Tibial artery (tissue), 4 donors: ENCODE measurements at regions not wholly inside any gene's neighbourhood (a gene's known extent, or its start where the extent isn't known, plus 50 kb on each side); places are given as distances from the start of the nearest gene placed in this dataset.
"Not testable (repeated sequence)": the region's sequence is repeated elsewhere in the genome, so short reads cannot be mapped to it uniquely, and the experiment has no call there.

ENCODE experiments used
- DNase-seq, 2 donors: peaks; one replicate each; pipeline ENCODE4 v3.0.0-alpha.2; 2019
- H3K27ac ChIP-seq, 2 donors: fragments of 200-600 bp; sonication (generic) in 1 of 2; 1 replicate in 1 of 2; 2 replicates in 1 of 2; pipeline ENCODE4 v1.5.1; 2018 to 2019; ENCODE audit warnings: mild to moderate bottlenecking in 1 of 2
- H3K27me3 ChIP-seq, 2 donors: fragments of 200-600 bp; sonication (generic) in 1 of 2; one replicate each; pipeline versions ENCODE4 v1.5.1 to v1.6.0; 2016 to 2019
- H3K36me3 ChIP-seq, 3 donors: fragments of 200-600 bp; sonication (generic) in 2 of 3; one replicate each; pipeline ENCODE4 v1.5.1; 2016 to 2019; ENCODE audit warnings: mild to moderate bottlenecking in 2 of 3
- H3K4me1 ChIP-seq, 4 donors: fragments of 200-600 bp; sonication (generic) in 2 of 4; 1 replicate in 3 of 4; 2 replicates in 1 of 4; pipeline ENCODE4 v1.5.1; 2016 to 2019
- H3K4me3 ChIP-seq, 2 donors: fragments of 200-600 bp; sonication (generic) in 1 of 2; 1 replicate in 1 of 2; 2 replicates in 1 of 2; pipeline ENCODE4 v1.5.1; 2018 to 2019; ENCODE audit warnings: mild to moderate bottlenecking in 2 of 2
- H3K9me3 ChIP-seq, 3 donors: fragments of 200-600 bp; sonication (generic) in 1 of 3; one replicate each; pipeline ENCODE4 v1.5.1; 2016 to 2019
- intact Hi-C: fragments of 100-400 bp; cut with DNase I; formaldehyde crosslinking; loops from one replicate; pipeline ENCODE4 v1.15.0; 2023; ENCODE audit warnings: low total_unique reads
- TF ChIP-seq, protein P1 (sequence below), 2 experiments: fragments of 200-600 bp in 1 of 2; fragments of 450-650 bp in 1 of 2; IDR thresholded peaks; one replicate each; pipeline ENCODE4 v1.5.1; 2017 to 2019; ENCODE audit warnings: antibody characterized with exemption in 2 of 2, mild to moderate bottlenecking in 1 of 2, moderate library complexity in 1 of 2

DNA sequence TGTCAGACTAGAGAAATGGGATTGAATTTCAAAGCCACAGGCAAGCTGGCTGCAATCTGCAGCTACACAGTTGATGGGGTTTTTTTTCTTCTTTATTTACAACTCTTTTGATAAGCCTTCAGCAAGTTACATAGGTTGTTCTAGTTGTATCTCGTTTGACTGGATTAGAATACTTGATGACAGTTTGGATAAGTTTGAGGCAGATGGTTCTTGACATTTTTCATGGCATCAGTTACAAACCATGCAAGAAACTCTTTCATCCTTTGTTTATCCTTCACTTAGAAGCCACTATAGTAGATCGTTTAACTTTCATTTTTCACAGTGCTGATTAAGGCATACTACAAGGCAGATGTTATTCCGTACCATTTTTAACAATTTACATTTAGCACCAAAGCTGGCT lies 238.9 kb downstream of the TOX3 start:
- H3K4me3 ChIP-seq = no peak overlapping the region
- H3K4me1 ChIP-seq = no peaks in the 10 kb centered on the region
- TF ChIP-seq, protein P1, sequence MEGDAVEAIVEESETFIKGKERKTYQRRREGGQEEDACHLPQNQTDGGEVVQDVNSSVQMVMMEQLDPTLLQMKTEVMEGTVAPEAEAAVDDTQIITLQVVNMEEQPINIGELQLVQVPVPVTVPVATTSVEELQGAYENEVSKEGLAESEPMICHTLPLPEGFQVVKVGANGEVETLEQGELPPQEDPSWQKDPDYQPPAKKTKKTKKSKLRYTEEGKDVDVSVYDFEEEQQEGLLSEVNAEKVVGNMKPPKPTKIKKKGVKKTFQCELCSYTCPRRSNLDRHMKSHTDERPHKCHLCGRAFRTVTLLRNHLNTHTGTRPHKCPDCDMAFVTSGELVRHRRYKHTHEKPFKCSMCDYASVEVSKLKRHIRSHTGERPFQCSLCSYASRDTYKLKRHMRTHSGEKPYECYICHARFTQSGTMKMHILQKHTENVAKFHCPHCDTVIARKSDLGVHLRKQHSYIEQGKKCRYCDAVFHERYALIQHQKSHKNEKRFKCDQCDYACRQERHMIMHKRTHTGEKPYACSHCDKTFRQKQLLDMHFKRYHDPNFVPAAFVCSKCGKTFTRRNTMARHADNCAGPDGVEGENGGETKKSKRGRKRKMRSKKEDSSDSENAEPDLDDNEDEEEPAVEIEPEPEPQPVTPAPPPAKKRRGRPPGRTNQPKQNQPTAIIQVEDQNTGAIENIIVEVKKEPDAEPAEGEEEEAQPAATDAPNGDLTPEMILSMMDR (IDR thresholded peaks at IDR 0.05) = no peak
- no peak overlapping the region for H3K27ac ChIP-seq
- DNase-seq = no peak
- intact Hi-C loops = no loop called here
- no peaks in the 10 kb centered on the region for H3K27me3 ChIP-seq
- no peaks in the 10 kb centered on the region for H3K36me3 ChIP-seq
- no peaks in the 10 kb centered on the region for H3K9me3 ChIP-seq

DNA sequence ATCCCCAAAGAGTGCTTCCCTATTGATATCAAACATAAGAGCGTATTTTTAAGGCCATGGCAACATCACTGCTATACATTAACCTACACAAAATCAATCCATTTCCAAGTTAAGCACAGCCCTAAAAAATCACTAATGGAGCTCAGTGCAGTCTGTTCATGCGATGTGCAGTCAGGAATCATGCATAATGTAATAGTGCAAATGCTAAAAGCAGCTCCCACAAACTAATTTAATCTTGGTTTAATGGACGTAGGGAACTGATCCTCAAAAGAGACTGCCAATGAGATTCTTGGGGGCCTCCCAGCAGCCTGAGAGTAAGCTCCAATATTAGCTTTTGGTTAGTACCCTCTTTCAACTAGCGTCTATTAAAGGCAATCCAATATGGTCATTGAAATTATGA lies 245.9 kb downstream of the TOX3 start:
- DNase-seq = no peak
- intact Hi-C loops = no loop called here
- Histone ChIP-seq H3K9me3 (peaks cover 0 to 3% (median 0%) of the 10 kb centered on the region in 3 donors), H3K4me3 (no peak overlapping the region), H3K27me3 (no peaks in the 10 kb centered on the region), H3K36me3 (no peaks in the 10 kb centered on the region), H3K4me1 (no peaks in the 10 kb centered on the region), H3K27ac (no peak overlapping the region)
- TF ChIP-seq, protein P1 (IDR thresholded peaks at IDR 0.05) = no peak

DNA sequence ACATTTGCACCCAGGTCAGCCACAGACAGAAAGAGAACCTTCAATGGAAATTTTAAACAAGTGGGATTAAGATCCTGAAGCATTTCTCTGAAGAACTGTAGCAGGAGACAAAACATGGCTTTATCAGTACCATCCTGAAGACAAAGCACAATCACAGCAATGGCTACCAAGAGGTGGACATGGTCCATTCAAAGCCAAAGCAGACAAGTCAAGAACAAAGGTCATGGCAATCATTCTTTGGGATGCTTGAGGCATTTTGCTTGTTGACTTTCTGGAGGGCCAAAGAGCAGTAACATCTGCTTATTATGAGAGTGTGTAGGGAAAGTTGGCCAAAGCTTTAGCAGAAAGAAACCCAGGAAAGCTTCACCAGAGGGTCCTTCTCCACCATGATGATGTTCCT lies 248.2 kb downstream of the TOX3 start:
- Histone ChIP-seq H3K27ac (no peak overlapping the region), H3K4me3 (no peak overlapping the region), H3K9me3 (peaks cover 0 to 3% (median 0%) of the 10 kb centered on the region in 3 donors), H3K4me1 (no peaks in the 10 kb centered on the region), H3K36me3 (no peaks in the 10 kb centered on the region), H3K27me3 (no peaks in the 10 kb centered on the region)
- TF ChIP-seq, protein P1 (IDR thresholded peaks at IDR 0.05) = no peak
- no peak for DNase-seq
- intact Hi-C loops = no loop called here

DNA sequence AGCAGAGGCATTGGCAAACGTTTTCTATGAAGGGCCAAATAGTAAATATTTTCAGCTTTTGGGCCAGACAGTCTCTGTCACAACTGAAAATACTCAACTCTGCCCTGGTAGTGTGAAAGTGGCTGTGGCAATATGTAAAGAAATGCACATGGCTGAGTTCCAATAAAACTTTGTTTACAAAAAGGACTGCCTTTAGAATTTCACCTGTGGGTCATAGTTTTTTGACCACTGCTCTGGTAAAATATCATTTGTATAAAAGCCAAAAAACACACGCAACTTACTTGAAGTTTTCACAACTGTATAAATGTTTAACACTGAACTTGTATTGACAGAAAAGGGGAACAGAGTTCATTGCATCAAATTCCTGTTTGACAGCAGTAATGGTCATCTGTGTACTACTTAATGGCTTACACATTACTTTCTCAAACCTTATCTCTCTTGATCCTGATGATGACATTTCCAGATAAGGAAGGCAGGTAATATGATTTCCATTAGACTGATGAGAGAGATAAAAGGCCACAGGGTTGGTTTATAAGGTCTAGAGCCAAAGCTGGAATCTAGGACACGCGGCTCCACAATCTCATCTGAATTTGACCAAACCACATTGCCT lies 250.1 kb downstream of the TOX3 start:
- H3K9me3 ChIP-seq, H3K4me1 ChIP-seq, H3K27ac ChIP-seq, DNase-seq, intact Hi-C loops, H3K4me3 ChIP-seq, H3K27me3 ChIP-seq, H3K36me3 ChIP-seq: not testable (repeated sequence)

DNA sequence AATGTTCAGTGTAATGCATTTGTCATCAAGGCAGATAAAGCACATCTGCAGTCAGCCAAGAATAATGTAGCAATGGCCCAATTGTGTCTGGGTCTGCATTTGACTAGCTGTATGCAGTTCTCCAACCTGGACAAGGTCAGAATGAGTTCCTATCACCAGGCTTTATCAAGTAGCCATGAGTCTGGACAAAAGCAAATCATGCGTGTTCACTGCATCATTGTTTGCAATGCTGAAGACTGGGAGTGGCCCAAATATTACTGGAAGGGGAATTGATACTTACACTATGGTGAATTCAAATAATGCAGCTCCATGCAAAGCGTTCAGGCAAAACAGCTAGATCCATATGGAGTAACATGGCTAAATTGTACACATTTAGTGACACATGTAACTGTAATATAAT lies 250.9 kb downstream of the TOX3 start:
- DNase-seq = no peak
- no peak overlapping the region for H3K4me3 ChIP-seq
- TF ChIP-seq, protein P1 (IDR thresholded peaks at IDR 0.05) = no peak
- H3K36me3 ChIP-seq = no peaks in the 10 kb centered on the region
- peaks cover 0 to 3% (median 0%) of the 10 kb centered on the region in 3 donors for H3K9me3 ChIP-seq
- no peaks in the 10 kb centered on the region for H3K27me3 ChIP-seq
- intact Hi-C loops = no loop called here
- H3K27ac ChIP-seq = no peak overlapping the region
- H3K4me1 ChIP-seq = no peaks in the 10 kb centered on the region

DNA sequence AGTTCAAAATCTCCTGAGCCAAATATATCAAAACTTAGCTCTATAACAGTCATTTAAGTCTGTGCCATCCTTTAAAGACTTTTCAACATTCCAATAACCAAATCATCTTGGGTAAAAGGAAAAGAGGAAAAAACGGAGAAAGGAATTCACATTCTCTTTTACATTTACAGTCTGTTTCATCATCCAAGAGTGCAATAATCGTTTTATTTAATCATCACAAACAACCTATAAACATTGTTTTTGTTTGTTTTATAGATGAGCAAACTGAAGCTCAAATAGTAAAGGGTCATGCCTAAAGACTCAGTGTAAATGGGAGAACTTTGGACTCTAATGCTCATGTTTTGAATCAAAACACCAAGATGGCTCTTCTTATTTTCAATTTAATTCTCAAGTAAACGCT lies 252.3 kb downstream of the TOX3 start:
- Histone ChIP-seq H3K27ac (no peak overlapping the region), H3K9me3 (peaks cover 0 to 3% (median 0%) of the 10 kb centered on the region in 3 donors), H3K27me3 (no peaks in the 10 kb centered on the region), H3K4me3 (no peak overlapping the region), H3K36me3 (no peaks in the 10 kb centered on the region), H3K4me1 (no peaks in the 10 kb centered on the region)
- intact Hi-C loops = no loop called here
- TF ChIP-seq, protein P1 (IDR thresholded peaks at IDR 0.05) = no peak
- DNase-seq = no peak
